ENCODE measurements at regions not wholly inside any gene's neighbourhood (a gene's known extent, or its start where the extent isn't known, plus 50 kb on each side); places are given as distances from the start of the nearest gene placed in this dataset.

- TF ChIP-seq CTCF (IDR thresholded peaks at IDR 0.05) = no peak
- no peak for TF ChIP-seq POLR2A (IDR thresholded peaks at IDR 0.05)
- TF ChIP-seq EP300 (IDR thresholded peaks at IDR 0.05) = peak in 1 of 4 donors; percentile 30
- TF ChIP-seq POLR2AphosphoS5 (IDR thresholded peaks at IDR 0.05) = no peak
Observed at GRCh38 chr19:31906111-31906871, 439.1 kb upstream of the ZNF507 start.

Measured in upper lobe of left lung (tissue), 4 donors.